ENCODE measurements at regions not wholly inside any gene's neighbourhood (a gene's known extent, or its start where the extent isn't known, plus 50 kb on each side); places are given as distances from the start of the nearest gene placed in this dataset.

GRCh38 chr22:26993886-26994285, 336.5 kb downstream of the MIAT start:
- H3K27ac ChIP-seq = no peak overlapping the region
- TF ChIP-seq, protein P1, sequence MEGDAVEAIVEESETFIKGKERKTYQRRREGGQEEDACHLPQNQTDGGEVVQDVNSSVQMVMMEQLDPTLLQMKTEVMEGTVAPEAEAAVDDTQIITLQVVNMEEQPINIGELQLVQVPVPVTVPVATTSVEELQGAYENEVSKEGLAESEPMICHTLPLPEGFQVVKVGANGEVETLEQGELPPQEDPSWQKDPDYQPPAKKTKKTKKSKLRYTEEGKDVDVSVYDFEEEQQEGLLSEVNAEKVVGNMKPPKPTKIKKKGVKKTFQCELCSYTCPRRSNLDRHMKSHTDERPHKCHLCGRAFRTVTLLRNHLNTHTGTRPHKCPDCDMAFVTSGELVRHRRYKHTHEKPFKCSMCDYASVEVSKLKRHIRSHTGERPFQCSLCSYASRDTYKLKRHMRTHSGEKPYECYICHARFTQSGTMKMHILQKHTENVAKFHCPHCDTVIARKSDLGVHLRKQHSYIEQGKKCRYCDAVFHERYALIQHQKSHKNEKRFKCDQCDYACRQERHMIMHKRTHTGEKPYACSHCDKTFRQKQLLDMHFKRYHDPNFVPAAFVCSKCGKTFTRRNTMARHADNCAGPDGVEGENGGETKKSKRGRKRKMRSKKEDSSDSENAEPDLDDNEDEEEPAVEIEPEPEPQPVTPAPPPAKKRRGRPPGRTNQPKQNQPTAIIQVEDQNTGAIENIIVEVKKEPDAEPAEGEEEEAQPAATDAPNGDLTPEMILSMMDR (IDR thresholded peaks at IDR 0.05) = no peak
- H3K36me3 ChIP-seq = no peaks in the 10 kb centered on the region
- no peak for DNase-seq
- intact Hi-C loops (cut with DNase I; ENCODE audit: low total_unique reads) = no loop called here
- H3K27me3 ChIP-seq = no peaks in the 10 kb centered on the region
- H3K4me3 ChIP-seq = no peak overlapping the region
- H3K4me1 ChIP-seq = no peaks in the 10 kb centered on the region
- H3K9me3 ChIP-seq = no peaks in the 10 kb centered on the region

DNA sequence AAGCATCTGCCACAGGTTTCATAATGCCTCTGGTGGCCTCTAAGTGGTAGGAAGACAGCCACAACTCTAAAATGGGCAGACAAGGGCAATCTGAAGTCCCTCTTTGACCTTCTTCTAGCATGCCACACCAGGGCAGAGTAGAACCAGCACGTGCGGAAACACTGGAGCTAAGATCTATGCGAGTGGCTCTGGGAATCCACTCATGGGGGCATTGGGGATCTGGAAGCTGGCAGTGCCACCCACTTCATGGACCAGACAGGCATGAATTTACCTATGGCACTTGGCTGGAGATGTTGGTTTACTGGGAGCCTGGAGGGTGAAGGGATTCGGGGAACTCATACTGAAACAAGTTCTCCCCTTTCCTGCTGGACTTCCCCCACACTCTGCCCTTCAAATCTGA, 337.4 kb downstream of the MIAT start:
- no peak overlapping the region for H3K4me3 ChIP-seq
- no peak overlapping the region for H3K27ac ChIP-seq
- DNase-seq = no peak
- TF ChIP-seq, protein P1 (IDR thresholded peaks at IDR 0.05) = no peak
- intact Hi-C loops (cut with DNase I; ENCODE audit: low total_unique reads) = no loop called here
- H3K27me3 ChIP-seq = no peaks in the 10 kb centered on the region
- H3K4me1 ChIP-seq = no peaks in the 10 kb centered on the region
- H3K36me3 ChIP-seq = no peaks in the 10 kb centered on the region
- H3K9me3 ChIP-seq = no peaks in the 10 kb centered on the region

GRCh38 chr22:26995235-26995634, 337.8 kb downstream of the MIAT start:
- DNase-seq = no peak
- intact Hi-C loops (cut with DNase I; ENCODE audit: low total_unique reads) = no loop called here
- Histone ChIP-seq H3K4me3 (no peak overlapping the region), H3K27ac (no peak overlapping the region), H3K4me1 (no peaks in the 10 kb centered on the region), H3K9me3 (no peaks in the 10 kb centered on the region), H3K36me3 (no peaks in the 10 kb centered on the region), H3K27me3 (no peaks in the 10 kb centered on the region)
- TF ChIP-seq, protein P1 (IDR thresholded peaks at IDR 0.05) = no peak

DNA sequence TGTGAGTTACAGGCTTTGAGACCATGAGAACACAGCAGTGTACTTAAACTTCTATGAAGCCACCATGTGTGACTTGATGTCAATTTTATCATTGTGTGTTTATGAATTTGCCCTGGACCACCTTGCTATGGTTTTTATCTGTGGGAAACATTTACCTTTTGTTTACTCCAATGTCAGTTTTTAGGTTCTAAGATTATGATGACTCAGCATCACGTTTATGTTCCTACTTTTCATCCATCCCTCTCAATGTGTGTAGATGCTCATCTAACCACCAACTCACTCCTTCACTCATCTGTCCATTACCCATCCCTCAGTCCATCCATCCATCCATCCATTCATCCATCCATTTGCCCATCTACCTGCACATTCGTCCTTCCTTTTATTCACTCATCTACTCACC, 338.8 kb downstream of the MIAT start:
- Histone ChIP-seq H3K4me1 (no peaks in the 10 kb centered on the region), H3K36me3 (no peaks in the 10 kb centered on the region), H3K27ac (no peak overlapping the region), H3K4me3 (no peak overlapping the region), H3K9me3 (no peaks in the 10 kb centered on the region), H3K27me3 (no peaks in the 10 kb centered on the region)
- TF ChIP-seq, protein P1 (IDR thresholded peaks at IDR 0.05) = no peak
- intact Hi-C loops (cut with DNase I; ENCODE audit: low total_unique reads) = no loop called here
- no peak for DNase-seq

DNA sequence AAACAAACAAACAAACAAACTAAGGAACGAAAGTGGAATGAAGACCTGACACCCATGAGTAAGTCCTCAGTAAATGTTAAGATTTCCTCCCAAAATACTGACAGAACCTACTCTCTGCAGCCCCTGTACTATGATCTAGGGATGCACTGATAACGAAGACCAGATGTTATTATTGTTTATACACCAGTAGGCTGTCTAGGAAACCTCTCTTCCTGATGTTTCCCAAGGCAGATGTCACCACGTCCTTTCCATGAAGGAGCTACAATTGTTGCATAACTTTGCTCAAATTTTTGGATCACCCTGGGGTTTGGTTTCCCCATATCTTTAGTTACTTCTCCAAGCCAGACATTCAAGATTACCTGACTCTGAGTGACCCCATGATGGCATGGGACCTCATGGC, 340.7 kb downstream of the MIAT start:
- DNase-seq = no peak
- TF ChIP-seq, protein P1 (IDR thresholded peaks at IDR 0.05) = no peak
- no peak overlapping the region for H3K27ac ChIP-seq
- H3K4me1 ChIP-seq = peaks cover 0 to 11% (median 3%) of the 10 kb centered on the region in 4 donors
- intact Hi-C loops (cut with DNase I; ENCODE audit: low total_unique reads) = no loop called here
- H3K36me3 ChIP-seq = no peaks in the 10 kb centered on the region
- H3K27me3 ChIP-seq = no peaks in the 10 kb centered on the region
- no peak overlapping the region for H3K4me3 ChIP-seq
- H3K9me3 ChIP-seq = no peaks in the 10 kb centered on the region

DNA sequence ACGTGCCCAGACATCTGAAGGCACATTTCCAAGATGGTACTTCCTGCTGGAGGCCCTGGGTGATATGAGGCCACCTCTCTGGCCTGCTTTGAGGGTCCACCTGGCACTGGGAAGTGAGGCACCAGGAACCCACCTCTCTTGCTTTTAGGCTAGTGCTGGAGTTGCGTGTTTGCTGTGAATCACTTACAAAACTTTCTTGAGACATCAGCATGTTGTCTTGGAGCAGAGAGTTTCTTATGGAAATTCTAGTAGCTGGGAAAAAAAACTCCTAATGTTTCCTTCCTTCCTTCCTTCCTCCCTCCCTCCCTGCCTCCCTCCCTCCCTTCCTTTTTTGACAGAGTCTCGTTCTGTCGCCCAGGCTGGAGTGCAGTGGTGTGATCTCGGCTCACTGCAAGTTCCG, 341.3 kb downstream of the MIAT start:
- Histone ChIP-seq H3K27ac (no peak overlapping the region), H3K4me3 (no peak overlapping the region), H3K27me3 (no peaks in the 10 kb centered on the region), H3K36me3 (no peaks in the 10 kb centered on the region), H3K4me1 (peaks cover 0 to 17% (median 6%) of the 10 kb centered on the region in 4 donors), H3K9me3 (no peaks in the 10 kb centered on the region)
- DNase-seq = no peak
- intact Hi-C loops (cut with DNase I; ENCODE audit: low total_unique reads) = no loop called here
- TF ChIP-seq, protein P1 (IDR thresholded peaks at IDR 0.05) = no peak

All from tibial artery (tissue), 4 donors.